GM12878 (cell line): ENCODE measurements at regions not wholly inside any gene's neighbourhood (a gene's known extent, or its start where the extent isn't known, plus 50 kb on each side); places are given as distances from the start of the nearest gene placed in this dataset.

Experiments used
- BHLHE40 ChIP-seq, 2 experiments: fragments of 450-650 bp in 1 of 2; IDR thresholded peaks; 2 replicates each; pipeline ENCODE4 v1.6.1; 2011 to 2017; ENCODE audit warnings: low read depth in 2 of 2, borderline replicate concordance in 1 of 2, improper control_type of control experiment in 1 of 2, low read length in 1 of 2, mild to moderate bottlenecking in 1 of 2
- BMI1 ChIP-seq: fragments of 450-650 bp; IDR thresholded peaks from 2 replicates; pipeline ENCODE4 v1.6.1; 2016; ENCODE audit warnings: mild to moderate bottlenecking, moderate library complexity, borderline replicate concordance
- CREM ChIP-seq: IDR thresholded peaks from 2 replicates; pipeline ENCODE4 v1.6.1; 2014; ENCODE audit warnings: antibody characterized with exemption, low read depth
- CTCF ChIP-seq, 3 experiments: IDR thresholded peaks in 2 of 3; conservative IDR thresholded peaks in 1 of 3; 2 replicates each; pipeline ENCODE4 v1.5.1; 2011; ENCODE audit warnings: low read depth in 3 of 3, low read length in 3 of 3, mild to moderate bottlenecking in 3 of 3, control low read depth in 2 of 3, moderate library complexity in 2 of 3, inconsistent platforms in 1 of 3, mixed read lengths in 1 of 3; ENCODE audit not compliant: control insufficient read depth in 2 of 3, insufficient read depth in 1 of 3; ENCODE audit errors: extremely low read depth in 1 of 3
- ETV6 ChIP-seq, 2 experiments: fragments of 450-650 bp in 1 of 2; IDR thresholded peaks in 1 of 2; conservative IDR thresholded peaks in 1 of 2; 2 replicates each; pipeline ENCODE4 v1.6.1; 2014; ENCODE audit warnings: antibody characterized with exemption in 1 of 2, borderline replicate concordance in 1 of 2, low read depth in 1 of 2, mild to moderate bottlenecking in 1 of 2, moderate library complexity in 1 of 2
- RAD21 ChIP-seq: IDR thresholded peaks from 2 replicates; pipeline ENCODE4 v1.6.1; 2011; ENCODE audit warnings: mild to moderate bottlenecking, low read depth, low read length, moderate library complexity; ENCODE audit not compliant: insufficient read depth
- REST ChIP-seq: IDR thresholded peaks from 2 replicates; pipeline ENCODE4 v1.6.1; 2012; ENCODE audit warnings: mild to moderate bottlenecking, low read depth, low read length
- SMC3 ChIP-seq: IDR thresholded peaks from 2 replicates; pipeline ENCODE4 v1.6.1; 2011; ENCODE audit warnings: low read length, improper control_type of control experiment, borderline replicate concordance
- TCF7 ChIP-seq: IDR thresholded peaks from 2 replicates; pipeline ENCODE4 v1.6.1; 2014; ENCODE audit warnings: antibody characterized with exemption, borderline replicate concordance
- YY1 ChIP-seq: IDR thresholded peaks from 2 replicates; pipeline ENCODE4 v1.6.1; 2011; ENCODE audit warnings: low read depth, mild to moderate bottlenecking, low read length
- ZNF217 ChIP-seq: fragments of 450-650 bp; IDR thresholded peaks from 2 replicates; pipeline ENCODE4 v1.6.1; 2017; ENCODE audit warnings: antibody characterized with exemption, mild to moderate bottlenecking

- no peak for TF ChIP-seq BHLHE40 (IDR thresholded peaks at IDR 0.05; ENCODE audit: borderline replicate concordance in 1 of 2, low read depth in 2 of 2, low read length in 1 of 2)
- TF ChIP-seq CREM: no peak
- TF ChIP-seq ETV6 (conservative IDR thresholded peaks at IDR 0.05 in 1 of 2, IDR thresholded peaks at IDR 0.05 in 1 of 2; ENCODE audit: borderline replicate concordance in 1 of 2, low read depth in 1 of 2): no peak
- TF ChIP-seq BMI1: no peak
- no peak for TF ChIP-seq REST
- TF ChIP-seq RAD21: no peak
- TF ChIP-seq TCF7: no peak
- no peak for TF ChIP-seq SMC3
- TF ChIP-seq YY1: no peak
- TF ChIP-seq ZNF217: no peak
- TF ChIP-seq CTCF (IDR thresholded peaks at IDR 0.05 in 2 of 3, conservative IDR thresholded peaks at IDR 0.05 in 1 of 3; ENCODE audit: control insufficient read depth in 2 of 3, extremely low read depth in 1 of 3, insufficient read depth in 1 of 3, low read depth in 3 of 3, low read length in 3 of 3): no peak
Measured at GRCh38 chr1:8118031-8118451, 91.9 kb upstream of the ERRFI1 start.
